ENCODE measurements at regions not wholly inside any gene's neighbourhood (a gene's known extent, or its start where the extent isn't known, plus 50 kb on each side); places are given as distances from the start of the nearest gene placed in this dataset.
A peak's percentile ranks its signal among the peaks of the same experiment; 100 is the strongest.
"Not testable (repeated sequence)": the region's sequence is repeated elsewhere in the genome, so short reads cannot be mapped to it uniquely, and the experiment has no call there.

GRCh38 chrX:150074175-150074574 lies 135.9 kb upstream of the EOLA2 start:
- Histone ChIP-seq H3K27ac (no peak overlapping the region), H3K4me1 (no peaks in the 10 kb centered on the region), H3K36me3 (no peaks in the 10 kb centered on the region), H3K4me3 (no peak overlapping the region), H3K27me3 (no peaks in the 10 kb centered on the region), H3K9me3 (replicated peaks) (no peaks in the 10 kb centered on the region)
- DNase-seq: no peak

- H3K4me3 ChIP-seq: no peak overlapping the region
- no peaks in the 10 kb centered on the region for H3K9me3 ChIP-seq (replicated peaks)
- H3K27me3 ChIP-seq: no peaks in the 10 kb centered on the region
- no peak for DNase-seq
- no peak overlapping the region for H3K27ac ChIP-seq
- H3K4me1 ChIP-seq: peaks cover 15% of the 10 kb centered on the region; the same call in 1 of the 2 replicates
- H3K36me3 ChIP-seq: no peaks in the 10 kb centered on the region
Observed at GRCh38 chrX:150080497-150080896, 142.2 kb upstream of the EOLA2 start.

- peak; percentile 29 to 37 for DNase-seq
- no peaks in the 10 kb centered on the region for H3K27me3 ChIP-seq
- H3K4me1 ChIP-seq: peaks cover 19% of the 10 kb centered on the region
- H3K36me3 ChIP-seq: no peaks in the 10 kb centered on the region
- no peaks in the 10 kb centered on the region for H3K9me3 ChIP-seq (replicated peaks)
- no peak overlapping the region for H3K27ac ChIP-seq
- H3K4me3 ChIP-seq: no peak overlapping the region
Observed at GRCh38 chrX:150081076-150081475, 142.8 kb upstream of the EOLA2 start.

- H3K27ac ChIP-seq: peak overlapping the region; percentile 43; the same call in 1 of the 2 replicates
Observed at GRCh38 chrX:150084496-150085229, 146.4 kb upstream of the EOLA2 start.

GRCh38 chrX:150085881-150086280 lies 147.6 kb upstream of the EOLA2 start:
- Histone ChIP-seq H3K4me3 (no peak overlapping the region), H3K9me3 (replicated peaks) (no peaks in the 10 kb centered on the region), H3K4me1 (peaks cover 21% of the 10 kb centered on the region), H3K27me3 (no peaks in the 10 kb centered on the region), H3K36me3 (no peaks in the 10 kb centered on the region), H3K27ac (no peak overlapping the region)
- DNase-seq: no peak

More at GRCh38 chrX:150084496-150085229, 146.4 kb upstream of the EOLA2 start:
- H3K4me3 ChIP-seq: no peak overlapping the region
- DNase-seq: no peak
- peaks cover 21% of the 10 kb centered on the region for H3K4me1 ChIP-seq
- H3K27me3 ChIP-seq: no peaks in the 10 kb centered on the region
- no peaks in the 10 kb centered on the region for H3K36me3 ChIP-seq
- H3K9me3 ChIP-seq (replicated peaks): no peaks in the 10 kb centered on the region

GRCh38 chrX:150086371-150086770 lies 148.1 kb upstream of the EOLA2 start:
- H3K27ac ChIP-seq: no peak overlapping the region
- H3K4me3 ChIP-seq: no peak overlapping the region
- H3K27me3 ChIP-seq: no peaks in the 10 kb centered on the region
- H3K9me3 ChIP-seq (replicated peaks): no peaks in the 10 kb centered on the region
- peaks cover 21% of the 10 kb centered on the region for H3K4me1 ChIP-seq
- H3K36me3 ChIP-seq: no peaks in the 10 kb centered on the region
- no peak for DNase-seq

GRCh38 chrX:150087612-150088011 lies 149.3 kb upstream of the EOLA2 start:
- DNase-seq: no peak
- no peaks in the 10 kb centered on the region for H3K9me3 ChIP-seq (replicated peaks)
- H3K36me3 ChIP-seq: no peaks in the 10 kb centered on the region
- H3K4me3 ChIP-seq: no peak overlapping the region
- peaks cover 21% of the 10 kb centered on the region for H3K4me1 ChIP-seq
- no peaks in the 10 kb centered on the region for H3K27me3 ChIP-seq
- H3K27ac ChIP-seq: no peak overlapping the region

GRCh38 chrX:150088042-150088441 lies 149.8 kb upstream of the EOLA2 start:
- Histone ChIP-seq H3K4me3 (no peak overlapping the region), H3K9me3 (replicated peaks) (no peaks in the 10 kb centered on the region), H3K36me3 (no peaks in the 10 kb centered on the region), H3K4me1 (peaks cover 21% of the 10 kb centered on the region), H3K27ac (no peak overlapping the region), H3K27me3 (no peaks in the 10 kb centered on the region)
- no peak for DNase-seq

GRCh38 chrX:150088766-150089518 lies 150.7 kb upstream of the EOLA2 start:
- H3K4me3 ChIP-seq: no peak overlapping the region
- H3K27me3 ChIP-seq: no peaks in the 10 kb centered on the region
- H3K4me1 ChIP-seq: peaks cover 21% of the 10 kb centered on the region
- H3K9me3 ChIP-seq (replicated peaks): no peaks in the 10 kb centered on the region
- DNase-seq: no peak
- no peak overlapping the region for H3K27ac ChIP-seq
- no peaks in the 10 kb centered on the region for H3K36me3 ChIP-seq

- H3K27me3 ChIP-seq; DNase-seq; H3K4me3 ChIP-seq; H3K36me3 ChIP-seq; H3K27ac ChIP-seq; H3K9me3 ChIP-seq (replicated peaks); H3K4me1 ChIP-seq: not testable (repeated sequence)
Observed at GRCh38 chrX:150091300-150091699, 153.0 kb upstream of the EOLA2 start.

GRCh38 chrX:150092549-150092948 lies 154.3 kb upstream of the EOLA2 start:
- H3K36me3 ChIP-seq: no peaks in the 10 kb centered on the region
- no peaks in the 10 kb centered on the region; the same call in 1 of the 2 replicates for H3K4me1 ChIP-seq
- no peak overlapping the region for H3K4me3 ChIP-seq
- H3K27me3 ChIP-seq: no peaks in the 10 kb centered on the region
- H3K9me3 ChIP-seq (replicated peaks): no peaks in the 10 kb centered on the region
- H3K27ac ChIP-seq: no peak overlapping the region
- DNase-seq: no peak

- DNase-seq: no peak
- Histone ChIP-seq H3K27ac (no peak overlapping the region), H3K4me3 (no peak overlapping the region), H3K4me1 (no peaks in the 10 kb centered on the region; the same call in 1 of the 2 replicates), H3K36me3 (no peaks in the 10 kb centered on the region), H3K27me3 (no peaks in the 10 kb centered on the region), H3K9me3 (replicated peaks) (no peaks in the 10 kb centered on the region)
Observed at GRCh38 chrX:150094375-150094774, 156.1 kb upstream of the EOLA2 start.

GRCh38 chrX:150094996-150095395 lies 156.7 kb upstream of the EOLA2 start:
- Histone ChIP-seq H3K4me1 (no peaks in the 10 kb centered on the region; the same call in 1 of the 2 replicates), H3K36me3 (no peaks in the 10 kb centered on the region), H3K27me3 (no peaks in the 10 kb centered on the region), H3K4me3 (no peak overlapping the region), H3K9me3 (replicated peaks) (no peaks in the 10 kb centered on the region), H3K27ac (no peak overlapping the region)
- no peak for DNase-seq

GRCh38 chrX:150099316-150099715 lies 161.0 kb upstream of the EOLA2 start:
- Histone ChIP-seq H3K27me3 (no peaks in the 10 kb centered on the region), H3K4me3 (no peak overlapping the region), H3K9me3 (replicated peaks) (no peaks in the 10 kb centered on the region), H3K4me1 (no peaks in the 10 kb centered on the region), H3K27ac (no peak overlapping the region), H3K36me3 (no peaks in the 10 kb centered on the region)
- DNase-seq: no peak

GRCh38 chrX:150100261-150100660 lies 162.0 kb upstream of the EOLA2 start:
- no peak for DNase-seq
- no peaks in the 10 kb centered on the region for H3K4me1 ChIP-seq
- no peak overlapping the region for H3K4me3 ChIP-seq
- no peaks in the 10 kb centered on the region for H3K9me3 ChIP-seq (replicated peaks)
- no peak overlapping the region for H3K27ac ChIP-seq
- no peaks in the 10 kb centered on the region for H3K36me3 ChIP-seq
- H3K27me3 ChIP-seq: no peaks in the 10 kb centered on the region
